ENCODE measurements at regions not wholly inside any gene's neighbourhood (a gene's known extent, or its start where the extent isn't known, plus 50 kb on each side); places are given as distances from the start of the nearest gene placed in this dataset.

DNA sequence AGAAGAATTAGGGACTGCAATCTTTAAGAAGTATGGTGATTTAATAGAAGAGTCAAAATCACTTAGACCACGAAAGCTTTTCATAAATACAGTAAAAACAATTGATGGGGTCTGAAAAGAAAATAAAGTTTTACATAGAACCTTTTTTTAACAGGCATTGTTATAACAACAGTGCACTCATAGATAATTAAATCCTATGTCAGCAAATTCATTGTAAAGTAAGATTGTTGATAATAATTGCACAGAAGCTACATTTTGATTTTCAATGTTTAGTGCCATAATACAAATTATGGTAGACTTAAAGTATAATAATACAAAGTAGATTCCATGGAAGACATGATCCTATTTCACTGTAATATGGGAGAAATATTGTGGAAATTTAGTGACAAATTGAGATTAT, 130.7 kb upstream of the FSIP2 start:
- no peak overlapping the region for H3K4me3 ChIP-seq
- TF ChIP-seq POLR2AphosphoS5 (IDR thresholded peaks at IDR 0.05) (no peak), EP300 (IDR thresholded peaks at IDR 0.05) (no peak), POLR2A (IDR thresholded peaks at IDR 0.05) (no peak)
- TF ChIP-seq, protein P1, sequence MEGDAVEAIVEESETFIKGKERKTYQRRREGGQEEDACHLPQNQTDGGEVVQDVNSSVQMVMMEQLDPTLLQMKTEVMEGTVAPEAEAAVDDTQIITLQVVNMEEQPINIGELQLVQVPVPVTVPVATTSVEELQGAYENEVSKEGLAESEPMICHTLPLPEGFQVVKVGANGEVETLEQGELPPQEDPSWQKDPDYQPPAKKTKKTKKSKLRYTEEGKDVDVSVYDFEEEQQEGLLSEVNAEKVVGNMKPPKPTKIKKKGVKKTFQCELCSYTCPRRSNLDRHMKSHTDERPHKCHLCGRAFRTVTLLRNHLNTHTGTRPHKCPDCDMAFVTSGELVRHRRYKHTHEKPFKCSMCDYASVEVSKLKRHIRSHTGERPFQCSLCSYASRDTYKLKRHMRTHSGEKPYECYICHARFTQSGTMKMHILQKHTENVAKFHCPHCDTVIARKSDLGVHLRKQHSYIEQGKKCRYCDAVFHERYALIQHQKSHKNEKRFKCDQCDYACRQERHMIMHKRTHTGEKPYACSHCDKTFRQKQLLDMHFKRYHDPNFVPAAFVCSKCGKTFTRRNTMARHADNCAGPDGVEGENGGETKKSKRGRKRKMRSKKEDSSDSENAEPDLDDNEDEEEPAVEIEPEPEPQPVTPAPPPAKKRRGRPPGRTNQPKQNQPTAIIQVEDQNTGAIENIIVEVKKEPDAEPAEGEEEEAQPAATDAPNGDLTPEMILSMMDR (IDR thresholded peaks at IDR 0.05), result no peak
- no peaks in the 10 kb centered on the region for H3K4me1 ChIP-seq
- 62 to 64% methylated on average over 1 of the region's 1 CpG for whole genome bisulfite sequencing, 2 donors
- H3K27me3 ChIP-seq, result no peaks in the 10 kb centered on the region
- DNase-seq, result no peak
- no peak overlapping the region for H3K27ac ChIP-seq
- H3K9me3 ChIP-seq, result no peaks in the 10 kb centered on the region
- no peaks in the 10 kb centered on the region for H3K36me3 ChIP-seq
- intact Hi-C loops (cut with DNase I), result no loop called here

DNA sequence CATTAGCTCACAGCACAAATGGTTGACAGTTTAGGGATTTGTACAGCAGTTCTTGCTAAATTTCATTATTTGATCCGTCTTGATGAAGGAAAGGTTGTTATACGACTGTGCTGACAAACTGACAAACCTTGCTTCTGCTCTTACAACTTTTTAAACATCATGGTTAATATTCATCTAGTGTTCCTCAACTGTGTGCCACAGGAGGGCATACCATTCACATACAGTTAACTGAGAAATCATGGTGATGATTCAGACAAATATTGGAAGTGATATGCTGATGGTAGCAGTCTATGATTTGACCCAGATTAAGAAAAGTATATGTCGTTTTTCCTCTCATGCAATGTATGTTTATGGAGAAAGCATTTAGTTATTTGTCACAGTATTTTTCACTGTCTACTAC, 129.8 kb upstream of the FSIP2 start:
- no peaks in the 10 kb centered on the region for H3K27me3 ChIP-seq
- 29 to 68% methylated on average over 3 of the region's 3 CpGs for WGBS, 2 donors
- H3K9me3 ChIP-seq, result no peaks in the 10 kb centered on the region
- intact Hi-C loops (cut with DNase I), result no loop called here
- no peaks in the 10 kb centered on the region for H3K4me1 ChIP-seq
- no peaks in the 10 kb centered on the region for H3K36me3 ChIP-seq
- DNase-seq, result no peak
- no peak for TF ChIP-seq POLR2AphosphoS5 (IDR thresholded peaks at IDR 0.05)
- H3K4me3 ChIP-seq, result no peak overlapping the region
- H3K27ac ChIP-seq, result no peak overlapping the region

DNA sequence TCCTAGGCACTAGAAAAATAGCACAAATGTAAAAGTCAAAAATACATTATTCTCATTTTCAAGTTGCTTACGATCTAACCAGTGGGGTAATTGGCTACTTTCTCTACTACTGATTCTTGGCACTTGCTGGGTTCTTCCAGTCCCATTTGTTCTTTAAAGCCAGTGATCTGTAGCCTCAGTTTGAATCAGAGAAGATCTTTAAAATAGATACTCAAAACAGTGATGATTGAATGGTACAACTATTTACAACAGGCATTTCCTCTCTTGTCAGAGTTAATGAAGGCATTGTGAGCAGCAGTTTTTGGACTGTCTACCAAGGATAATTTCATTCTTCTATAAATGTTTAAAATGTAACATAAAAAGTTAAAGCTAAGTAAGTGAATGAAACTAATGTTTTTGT, 128.3 kb upstream of the FSIP2 start:
- WGBS, 2 donors, result 72 to 81% methylated on average over 1 of the region's 1 CpG
- DNase-seq, result no peak
- no peaks in the 10 kb centered on the region for H3K9me3 ChIP-seq
- H3K4me3 ChIP-seq, result no peak overlapping the region
- TF ChIP-seq EP300 (IDR thresholded peaks at IDR 0.05) (no peak), POLR2A (IDR thresholded peaks at IDR 0.05) (no peak), POLR2AphosphoS5 (IDR thresholded peaks at IDR 0.05) (no peak)
- TF ChIP-seq, protein P1 (IDR thresholded peaks at IDR 0.05), result no peak
- H3K27ac ChIP-seq, result no peak overlapping the region
- no peaks in the 10 kb centered on the region for H3K27me3 ChIP-seq
- H3K36me3 ChIP-seq, result no peaks in the 10 kb centered on the region
- H3K4me1 ChIP-seq, result no peaks in the 10 kb centered on the region
- intact Hi-C loops (cut with DNase I), result no loop called here

DNA sequence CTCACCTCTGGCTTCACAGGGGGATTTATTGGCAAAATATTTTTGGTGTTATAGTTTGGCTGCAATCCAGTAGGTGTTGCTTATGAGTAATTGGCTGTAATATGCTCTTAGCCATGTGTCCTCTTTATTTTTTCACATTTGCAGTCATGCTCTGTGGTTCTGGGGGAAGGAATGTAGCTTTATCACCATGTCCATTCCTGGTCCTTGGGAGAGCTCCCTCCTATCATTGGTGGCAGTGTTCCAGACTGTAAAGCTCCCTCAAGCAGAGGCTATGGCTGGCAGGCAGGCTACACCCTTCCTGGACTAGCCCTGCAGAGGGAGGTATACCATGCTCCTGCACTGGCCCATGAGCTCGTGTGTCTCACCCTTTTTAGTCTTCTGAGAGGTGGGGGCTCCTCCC, 120.0 kb upstream of the FSIP2 start:
- TF ChIP-seq, protein P1 (IDR thresholded peaks at IDR 0.05), result no peak
- TF ChIP-seq EP300 (IDR thresholded peaks at IDR 0.05) (no peak), POLR2A (IDR thresholded peaks at IDR 0.05) (no peak)
- intact Hi-C loops (cut with DNase I), result no loop called here
- no peaks in the 10 kb centered on the region for H3K4me1 ChIP-seq
- no peaks in the 10 kb centered on the region for H3K9me3 ChIP-seq
- no peaks in the 10 kb centered on the region for H3K27me3 ChIP-seq
- no peaks in the 10 kb centered on the region for H3K36me3 ChIP-seq
- 24 to 51% methylated on average over 1 of the region's 1 CpG for WGBS, 2 donors
- no peak for DNase-seq
- no peak overlapping the region for H3K27ac ChIP-seq
- no peak overlapping the region for H3K4me3 ChIP-seq

DNA sequence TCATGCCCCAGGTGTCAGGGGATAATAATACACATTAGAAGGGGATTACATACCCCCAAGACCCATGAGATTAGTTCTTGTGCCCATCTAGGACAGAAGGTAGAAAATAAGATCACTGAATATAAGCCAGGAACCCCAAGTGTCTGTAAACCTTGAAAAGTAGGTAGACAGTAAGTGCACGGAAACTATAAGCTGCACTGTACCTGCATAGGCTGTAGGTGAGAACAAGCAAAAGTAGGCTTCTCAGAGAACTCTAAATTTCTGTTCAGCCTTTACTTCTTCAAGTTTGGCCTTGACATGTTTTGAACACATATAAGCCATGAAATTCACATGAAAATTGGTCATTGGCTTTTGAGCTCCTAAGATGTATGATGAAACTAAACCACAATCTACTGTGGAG, 113.0 kb upstream of the FSIP2 start:
- intact Hi-C loops (cut with DNase I), result no loop called here

More for the DNA sequence above, 113.0 kb upstream of the FSIP2 start:
- TF ChIP-seq EP300 (IDR thresholded peaks at IDR 0.05) (no peak), POLR2A (IDR thresholded peaks at IDR 0.05) (no peak), POLR2AphosphoS5 (IDR thresholded peaks at IDR 0.05) (no peak)
- TF ChIP-seq, protein P1 (IDR thresholded peaks at IDR 0.05), result no peak
- H3K4me1 ChIP-seq, result no peaks in the 10 kb centered on the region
- H3K27me3 ChIP-seq, result no peaks in the 10 kb centered on the region
- no peaks in the 10 kb centered on the region for H3K36me3 ChIP-seq
- H3K9me3 ChIP-seq, result no peaks in the 10 kb centered on the region
- no peak overlapping the region for H3K27ac ChIP-seq
- DNase-seq, result no peak
- no peak overlapping the region for H3K4me3 ChIP-seq
- WGBS, 2 donors, result 86 to 95% methylated on average over 1 of the region's 1 CpG
